Endothelial cell of umbilical vein (primary cell): ENCODE measurements at regions not wholly inside any gene's neighbourhood (a gene's known extent, or its start where the extent isn't known, plus 50 kb on each side); places are given as distances from the start of the nearest gene placed in this dataset.

ENCODE experiments used
- BruUV-seq: library from RNA; stranded (reverse); fragments of 400-500 nt; replicated peaks from 2 replicates; lab custom pipeline; 2021; lab: Mats Ljungman, UMichigan
- CTCF ChIA-PET: fragments of 300-600, 350-600 bp; sonication (Branson Sonifier 250); formaldehyde crosslinking; loops from one replicate; lab custom pipeline; 2021; ENCODE audit warnings: antibody characterized with exemption, inconsistent platforms; lab: Charles Lee
- POLR2A ChIA-PET: fragments of 300-600, 350-600 bp; sonication (Branson Sonifier 250); formaldehyde crosslinking; loops from one replicate; lab custom pipeline; 2021; ENCODE audit warnings: antibody characterized with exemption, inconsistent platforms; lab: Charles Lee
- DNase-seq: peaks from one replicate; pipeline ENCODE4 v3.0.0-alpha.2; 2011; ENCODE audit warnings: low read depth, low spot score
- FAIRE-seq: peaks from 2 replicates; lab custom pipeline; 2011; peaks lifted over from hg19 to GRCh38; lab: Jason Lieb, UNC
- H2AFZ ChIP-seq: 2 replicates; pipeline ENCODE4 v1.6.0; 2012; ENCODE audit warnings: low read depth, low read length, control low read depth, inconsistent platforms
- H3K27ac ChIP-seq: 2 replicates; pipeline ENCODE4 v1.5.1; 2011; ENCODE audit warnings: low read depth, mild to moderate bottlenecking, control low read depth, low read length, moderate library complexity; ENCODE audit not compliant: insufficient read depth
- H3K27me3 ChIP-seq, 2 experiments: 2 replicates each; pipeline versions ENCODE4 v1.6.0 to v1.6.1; 2011; ENCODE audit warnings: low read length in 2 of 2, mixed read lengths in 1 of 2; ENCODE audit not compliant: control insufficient read depth in 2 of 2, insufficient read depth in 2 of 2
- H3K36me3 ChIP-seq, 2 experiments: 2 replicates in 1 of 2; 3 replicates in 1 of 2; pipeline ENCODE4 v1.5.1; 2011; ENCODE audit warnings: low read length in 2 of 2, mild to moderate bottlenecking in 1 of 2, moderate library complexity in 1 of 2; ENCODE audit not compliant: control insufficient read depth in 2 of 2, insufficient read depth in 2 of 2; ENCODE audit errors: extremely low read depth in 1 of 2
- H3K4me1 ChIP-seq: 3 replicates; pipeline ENCODE4 v1.5.1; 2011; ENCODE audit warnings: mild to moderate bottlenecking, low read length; ENCODE audit not compliant: control insufficient read depth, insufficient read depth; ENCODE audit errors: extremely low read depth
- H3K4me2 ChIP-seq: 2 replicates; pipeline ENCODE4 v1.6.1; 2011; ENCODE audit warnings: low read length, control low read depth, mixed read lengths; ENCODE audit not compliant: insufficient read depth
- H3K4me3 ChIP-seq, 3 experiments: fragments of 200-600 bp in 1 of 3; sonication (generic), shearing (Covaris generic) in 1 of 3; replicated peaks in 1 of 3; 2 replicates each; pipeline ENCODE4 v1.5.1; 2011 to 2016; ENCODE audit warnings: control low read depth in 3 of 3, low read length in 3 of 3, mild to moderate bottlenecking in 2 of 3, inconsistent platforms in 1 of 3, low read depth in 1 of 3, moderate library complexity in 1 of 3; ENCODE audit not compliant: insufficient read depth in 1 of 3
- H3K79me2 ChIP-seq: 2 replicates; pipeline ENCODE4 v1.6.0; 2012; ENCODE audit warnings: low read length, inconsistent platforms; ENCODE audit not compliant: control insufficient read depth, insufficient read depth
- H3K9ac ChIP-seq: replicated peaks from 2 replicates; pipeline ENCODE3; 2011; ENCODE audit warnings: low read length, control low read depth; ENCODE audit not compliant: insufficient read depth; ENCODE audit errors: extremely low read depth
- H3K9me1 ChIP-seq: replicated peaks from 3 replicates; pipeline ENCODE4 v1.6.0; 2011; ENCODE audit warnings: mild to moderate bottlenecking, low read length; ENCODE audit not compliant: control insufficient read depth, insufficient read depth; ENCODE audit errors: extremely low read depth
- H3K9me3 ChIP-seq: replicated peaks from 2 replicates; pipeline ENCODE4 v1.5.1; 2012; ENCODE audit warnings: low read length, inconsistent platforms; ENCODE audit not compliant: control insufficient read depth, insufficient read depth
- H4K20me1 ChIP-seq: replicated peaks from 2 replicates; pipeline ENCODE3; 2011; ENCODE audit warnings: mild to moderate bottlenecking, low read length; ENCODE audit not compliant: control insufficient read depth, insufficient read depth; ENCODE audit errors: extremely low read depth
- CTCF ChIP-seq, 2 donors: IDR thresholded peaks; 1 replicate in 1 of 2; 2 replicates in 1 of 2; pipeline ENCODE4 v1.5.1; 2011; ENCODE audit warnings: low read length in 2 of 2, mild to moderate bottlenecking in 2 of 2, moderate library complexity in 2 of 2, control low read depth in 1 of 2, inconsistent platforms in 1 of 2, low read depth in 1 of 2; ENCODE audit not compliant: insufficient read depth in 1 of 2; ENCODE audit errors: extremely low read depth in 1 of 2
- EZH2 ChIP-seq: IDR thresholded peaks from 2 replicates; pipeline ENCODE4 v1.6.1; 2012; ENCODE audit warnings: borderline replicate concordance, low read depth, mild to moderate bottlenecking, moderate library complexity, low read length, inconsistent platforms; ENCODE audit not compliant: severe bottlenecking
- FOS ChIP-seq: IDR thresholded peaks from 2 replicates; pipeline ENCODE4 v1.6.1; 2011; ENCODE audit warnings: mild to moderate bottlenecking, low read length, moderate library complexity, borderline replicate concordance; ENCODE audit not compliant: insufficient read depth
- GATA2 ChIP-seq: IDR thresholded peaks from 2 replicates; pipeline ENCODE4 v1.7.0; 2011; ENCODE audit warnings: low read depth, mild to moderate bottlenecking, moderate library complexity, mixed read lengths, low read length; ENCODE audit not compliant: insufficient read length, insufficient read depth
- JUN ChIP-seq: IDR thresholded peaks from 2 replicates; pipeline ENCODE4 v1.6.1; 2011; ENCODE audit warnings: borderline replicate concordance, low read depth; ENCODE audit not compliant: insufficient read length, insufficient read depth
- MAX ChIP-seq: IDR thresholded peaks from 2 replicates; pipeline ENCODE4 v1.6.1; 2011; ENCODE audit not compliant: insufficient read depth, insufficient read length
- MYC ChIP-seq: IDR thresholded peaks from one replicate; pipeline ENCODE4 v1.6.1; 2011; ENCODE audit warnings: mild to moderate bottlenecking, low read depth, low read length
- POLR2A ChIP-seq: IDR thresholded peaks from 2 replicates; pipeline ENCODE4 v1.6.1; 2012; ENCODE audit warnings: low read depth, mild to moderate bottlenecking, control low read depth, low read length
- POLR2AphosphoS5 ChIP-seq: IDR thresholded peaks from 2 replicates; pipeline ENCODE4 v1.6.1; 2012; ENCODE audit warnings: low read depth, mild to moderate bottlenecking, control low read depth, low read length, moderate library complexity; ENCODE audit not compliant: insufficient read depth
- dilution Hi-C: fragments of 300-500 bp; cut with MboI; formaldehyde crosslinking; loops from one replicate; pipeline ENCODE4 v1.15.0; 2019; ENCODE audit warnings: low sequenced_read_pairs; ENCODE audit not compliant: extremely low pct_ligation_motif_present
- intact Hi-C: fragments of 100-400 bp; cut with micrococcal nuclease; formaldehyde crosslinking; loops from one replicate; pipeline ENCODE4 v1.10.0; 2022

GRCh38 chr2:71928734-71929481 lies 218.8 kb downstream of the CYP26B1 start:
- POLR2A ChIA-PET: no interaction called here
- Histone ChIP-seq H3K9me1 (no peaks in the 10 kb centered on the region), H3K27ac (no peak overlapping the region), H3K4me3 (no peak overlapping the region), H4K20me1 (no peaks in the 10 kb centered on the region), H3K9ac (no peak overlapping the region), H3K9me3 (no peaks in the 10 kb centered on the region), H3K4me2 (no peak overlapping the region), H2AFZ (no peak overlapping the region), H3K79me2 (no peaks in the 10 kb centered on the region), H3K27me3 (no peaks in the 10 kb centered on the region), H3K4me1 (no peaks in the 10 kb centered on the region), H3K36me3 (no peaks in the 10 kb centered on the region)
- TF ChIP-seq MAX (no peak), GATA2 (no peak), POLR2AphosphoS5 (no peak), POLR2A (no peak), CTCF (IDR thresholded peaks at IDR 0.05; ENCODE audit: extremely low read depth in 1 of 2, insufficient read depth in 1 of 2, low read depth in 1 of 2, low read length in 2 of 2) (no peak), JUN (no peak), FOS (no peak), EZH2 (no peak), MYC (no peak)
- FAIRE-seq (no peak), DNase-seq (no peak)
- no TSS peak for BruUV-seq
- CTCF ChIA-PET: interaction anchor here (1.2 to 1.5 kb wide), 2 partner anchors 13 to 221 kb away, joined by 3 read pairs; no protein-coding TSS in a partner anchor
- dilution Hi-C loops: no loop called here
- intact Hi-C loops: no loop called here
